ENCODE measurements at regions not wholly inside any gene's neighbourhood (a gene's known extent, or its start where the extent isn't known, plus 50 kb on each side); places are given as distances from the start of the nearest gene placed in this dataset.

GRCh38 chr13:62556978-62557377 lies 1141.3 kb upstream of the PCDH20 start:
- TF ChIP-seq BHLHE40 (IDR thresholded peaks at IDR 0.05; ENCODE audit: borderline replicate concordance) (no peak), SUZ12 (IDR thresholded peaks at IDR 0.05) (no peak), FOXA1 (IDR thresholded peaks at IDR 0.05) (no peak)

Data from HEK293T (cell line).